ENCODE measurements at regions not wholly inside any gene's neighbourhood (a gene's known extent, or its start where the extent isn't known, plus 50 kb on each side); places are given as distances from the start of the nearest gene placed in this dataset.

GRCh38 chr14:36069535-36069900 lies 107.0 kb downstream of the PTCSC3 start:
- TF ChIP-seq CTCF (conservative IDR thresholded peaks at IDR 0.05): peak; percentile 74
- no peak for TF ChIP-seq EZH2 (IDR thresholded peaks at IDR 0.05; ENCODE audit: low read depth)

Measured in PC-9 (cell line).